ENCODE measurements at regions not wholly inside any gene's neighbourhood (a gene's known extent, or its start where the extent isn't known, plus 50 kb on each side); places are given as distances from the start of the nearest gene placed in this dataset.

- TF ChIP-seq CTCF (conservative IDR thresholded peaks at IDR 0.05; ENCODE audit: control insufficient read depth, insufficient read depth, low read depth, low read length), result no peak
- DNase-seq (ENCODE audit: low read depth), result no peak
- no peak overlapping the region for H3K4me3 ChIP-seq (ENCODE audit: control insufficient read depth, low read depth, low read length)
These were observed 99.9 kb upstream of the MAOA start for GRCh38 chrX:43556207-43556606.

- TF ChIP-seq CTCF (conservative IDR thresholded peaks at IDR 0.05; ENCODE audit: control insufficient read depth, insufficient read depth, low read depth, low read length), result peak; percentile 76
- no peak overlapping the region for H3K4me3 ChIP-seq (ENCODE audit: control insufficient read depth, low read depth, low read length)
- DNase-seq (ENCODE audit: low read depth), result peak; percentile 71
These were observed 98.3 kb upstream of the MAOA start for GRCh38 chrX:43557792-43558191.

- TF ChIP-seq CTCF (conservative IDR thresholded peaks at IDR 0.05; ENCODE audit: control insufficient read depth, insufficient read depth, low read depth, low read length), result peak; percentile 66
- H3K4me3 ChIP-seq (ENCODE audit: control insufficient read depth, low read depth, low read length), result no peak overlapping the region
- DNase-seq (ENCODE audit: low read depth), result peak; percentile 57
These were observed 96.5 kb upstream of the MAOA start for GRCh38 chrX:43559644-43560043.

GRCh38 chrX:43560247-43560946, 95.7 kb upstream of the MAOA start:
- no peak for DNase-seq (ENCODE audit: low read depth)
- no peak for TF ChIP-seq CTCF (conservative IDR thresholded peaks at IDR 0.05; ENCODE audit: control insufficient read depth, insufficient read depth, low read depth, low read length)
- no peak overlapping the region for H3K4me3 ChIP-seq (ENCODE audit: control insufficient read depth, low read depth, low read length)

GRCh38 chrX:43562372-43562771, 93.7 kb upstream of the MAOA start:
- DNase-seq (ENCODE audit: low read depth), result peak; percentile 20
- H3K4me3 ChIP-seq (ENCODE audit: control insufficient read depth, low read depth, low read length), result no peak overlapping the region
- TF ChIP-seq CTCF (conservative IDR thresholded peaks at IDR 0.05; ENCODE audit: control insufficient read depth, insufficient read depth, low read depth, low read length), result no peak

- H3K4me3 ChIP-seq (ENCODE audit: control insufficient read depth, low read depth, low read length), result no peak overlapping the region
- no peak for TF ChIP-seq CTCF (conservative IDR thresholded peaks at IDR 0.05; ENCODE audit: control insufficient read depth, insufficient read depth, low read depth, low read length)
- no peak for DNase-seq (ENCODE audit: low read depth)
These were observed 91.1 kb upstream of the MAOA start for GRCh38 chrX:43564953-43565352.

- no peak for TF ChIP-seq CTCF (conservative IDR thresholded peaks at IDR 0.05; ENCODE audit: control insufficient read depth, insufficient read depth, low read depth, low read length)
- no peak for DNase-seq (ENCODE audit: low read depth)
- H3K4me3 ChIP-seq (ENCODE audit: control insufficient read depth, low read depth, low read length), result no peak overlapping the region
These were observed 89.9 kb upstream of the MAOA start for GRCh38 chrX:43566170-43566569.
